ENCODE measurements at regions not wholly inside any gene's neighbourhood (a gene's known extent, or its start where the extent isn't known, plus 50 kb on each side); places are given as distances from the start of the nearest gene placed in this dataset.

GRCh38 chr2:23215016-23215415 is 170.0 kb upstream of the KLHL29 start:
- Mint-ChIP-seq H3K4me1 (no peaks in the 10 kb centered on the region), H3K4me3 (no peak overlapping the region), H3K9me3 (ENCODE audit: low read depth) (no peaks in the 10 kb centered on the region), H3K36me3 (no peaks in the 10 kb centered on the region), H3K27ac (no peak overlapping the region), H3K27me3 (no peaks in the 10 kb centered on the region)
- CTCF ChIA-PET, result no interaction called here
- ATAC-seq (no peak), DNase-seq (no peak)

- H3K9me3 Mint-ChIP-seq (ENCODE audit: low read depth), result no peaks in the 10 kb centered on the region
- H3K36me3 Mint-ChIP-seq, result no peaks in the 10 kb centered on the region
- H3K27ac Mint-ChIP-seq, result no peak overlapping the region
- ATAC-seq (no peak), DNase-seq (no peak)
- H3K4me3 Mint-ChIP-seq, result no peak overlapping the region
- CTCF ChIA-PET, result no interaction called here
- H3K27me3 Mint-ChIP-seq, result no peaks in the 10 kb centered on the region
- no peaks in the 10 kb centered on the region for H3K4me1 Mint-ChIP-seq
Measured at GRCh38 chr2:23219666-23220065, 165.3 kb upstream of the KLHL29 start.

GRCh38 chr2:23220513-23221094 is 164.4 kb upstream of the KLHL29 start:
- Mint-ChIP-seq H3K9me3 (ENCODE audit: low read depth) (no peaks in the 10 kb centered on the region), H3K27ac (no peak overlapping the region), H3K36me3 (no peaks in the 10 kb centered on the region), H3K27me3 (no peaks in the 10 kb centered on the region), H3K4me3 (no peak overlapping the region), H3K4me1 (no peaks in the 10 kb centered on the region)
- CTCF ChIA-PET, result no interaction called here
- DNase-seq (no peak), ATAC-seq (no peak)

GRCh38 chr2:23221236-23221635 is 163.7 kb upstream of the KLHL29 start:
- H3K27me3 Mint-ChIP-seq, result no peaks in the 10 kb centered on the region
- H3K4me3 Mint-ChIP-seq, result no peak overlapping the region
- H3K36me3 Mint-ChIP-seq, result no peaks in the 10 kb centered on the region
- no peaks in the 10 kb centered on the region for H3K9me3 Mint-ChIP-seq (ENCODE audit: low read depth)
- H3K27ac Mint-ChIP-seq, result no peak overlapping the region
- CTCF ChIA-PET, result no interaction called here
- no peaks in the 10 kb centered on the region for H3K4me1 Mint-ChIP-seq
- DNase-seq (no peak), ATAC-seq (no peak)

GRCh38 chr2:23221901-23222300 is 163.1 kb upstream of the KLHL29 start:
- ATAC-seq, result no peak
- Mint-ChIP-seq H3K4me3 (no peak overlapping the region), H3K27me3 (no peaks in the 10 kb centered on the region), H3K9me3 (ENCODE audit: low read depth) (no peaks in the 10 kb centered on the region), H3K4me1 (no peaks in the 10 kb centered on the region), H3K36me3 (no peaks in the 10 kb centered on the region), H3K27ac (no peak overlapping the region)
- no peak for DNase-seq
- CTCF ChIA-PET, result no interaction called here

GRCh38 chr2:23230885-23231284 is 154.1 kb upstream of the KLHL29 start:
- CTCF ChIA-PET, result no interaction called here
- no peak for ATAC-seq
- no peak overlapping the region for H3K4me3 Mint-ChIP-seq
- H3K36me3 Mint-ChIP-seq, result no peaks in the 10 kb centered on the region
- H3K9me3 Mint-ChIP-seq (ENCODE audit: low read depth), result no peaks in the 10 kb centered on the region
- no peaks in the 10 kb centered on the region for H3K4me1 Mint-ChIP-seq
- no peak overlapping the region for H3K27ac Mint-ChIP-seq
- no peaks in the 10 kb centered on the region for H3K27me3 Mint-ChIP-seq
- no peak for DNase-seq

- no peak for ATAC-seq
- Mint-ChIP-seq H3K4me1 (no peaks in the 10 kb centered on the region), H3K27ac (no peak overlapping the region), H3K9me3 (ENCODE audit: low read depth) (no peaks in the 10 kb centered on the region), H3K4me3 (no peak overlapping the region), H3K36me3 (no peaks in the 10 kb centered on the region), H3K27me3 (no peaks in the 10 kb centered on the region)
- no peak for DNase-seq
- CTCF ChIA-PET, result no interaction called here
Measured at GRCh38 chr2:23231865-23232264, 153.1 kb upstream of the KLHL29 start.

- Mint-ChIP-seq H3K4me1 (no peaks in the 10 kb centered on the region), H3K9me3 (ENCODE audit: low read depth) (no peaks in the 10 kb centered on the region), H3K27me3 (no peaks in the 10 kb centered on the region), H3K4me3 (no peak overlapping the region), H3K27ac (no peak overlapping the region), H3K36me3 (no peaks in the 10 kb centered on the region)
- ATAC-seq (no peak), DNase-seq (no peak)
- CTCF ChIA-PET, result no interaction called here
Measured at GRCh38 chr2:23235292-23235691, 149.7 kb upstream of the KLHL29 start.

GRCh38 chr2:23235736-23236135 is 149.2 kb upstream of the KLHL29 start:
- Mint-ChIP-seq H3K4me1 (no peaks in the 10 kb centered on the region), H3K4me3 (no peak overlapping the region), H3K27me3 (no peaks in the 10 kb centered on the region), H3K36me3 (no peaks in the 10 kb centered on the region), H3K9me3 (ENCODE audit: low read depth) (no peaks in the 10 kb centered on the region), H3K27ac (no peak overlapping the region)
- no peak for DNase-seq
- ATAC-seq, result no peak
- CTCF ChIA-PET, result no interaction called here

- Mint-ChIP-seq H3K27ac (no peak overlapping the region), H3K4me1 (no peaks in the 10 kb centered on the region), H3K27me3 (no peaks in the 10 kb centered on the region), H3K36me3 (no peaks in the 10 kb centered on the region), H3K9me3 (ENCODE audit: low read depth) (no peaks in the 10 kb centered on the region), H3K4me3 (no peak overlapping the region)
- DNase-seq, result no peak
- ATAC-seq, result no peak
- CTCF ChIA-PET, result no interaction called here
Measured at GRCh38 chr2:23237147-23237546, 147.8 kb upstream of the KLHL29 start.

GRCh38 chr2:23238011-23238657 is 146.8 kb upstream of the KLHL29 start:
- Mint-ChIP-seq H3K4me1 (no peaks in the 10 kb centered on the region), H3K36me3 (no peaks in the 10 kb centered on the region), H3K27ac (no peak overlapping the region), H3K4me3 (no peak overlapping the region), H3K9me3 (ENCODE audit: low read depth) (no peaks in the 10 kb centered on the region), H3K27me3 (no peaks in the 10 kb centered on the region)
- CTCF ChIA-PET, result no interaction called here
- no peak for ATAC-seq
- no peak for DNase-seq

- no peaks in the 10 kb centered on the region for H3K4me1 Mint-ChIP-seq
- H3K27ac Mint-ChIP-seq, result no peak overlapping the region
- DNase-seq, result no peak
- no peak overlapping the region for H3K4me3 Mint-ChIP-seq
- ATAC-seq, result no peak
- H3K27me3 Mint-ChIP-seq, result no peaks in the 10 kb centered on the region
- no peaks in the 10 kb centered on the region for H3K9me3 Mint-ChIP-seq (ENCODE audit: low read depth)
- no peaks in the 10 kb centered on the region for H3K36me3 Mint-ChIP-seq
- CTCF ChIA-PET, result no interaction called here
Measured at GRCh38 chr2:23239374-23239773, 145.6 kb upstream of the KLHL29 start.

- ATAC-seq (no peak), DNase-seq (no peak)
- Mint-ChIP-seq H3K4me3 (no peak overlapping the region), H3K27ac (no peak overlapping the region), H3K4me1 (no peaks in the 10 kb centered on the region), H3K27me3 (no peaks in the 10 kb centered on the region), H3K36me3 (no peaks in the 10 kb centered on the region), H3K9me3 (ENCODE audit: low read depth) (no peaks in the 10 kb centered on the region)
- CTCF ChIA-PET, result no interaction called here
Measured at GRCh38 chr2:23241121-23241520, 143.9 kb upstream of the KLHL29 start.

- H3K4me3 Mint-ChIP-seq, result no peak overlapping the region
- no peaks in the 10 kb centered on the region for H3K4me1 Mint-ChIP-seq
- no peaks in the 10 kb centered on the region for H3K27me3 Mint-ChIP-seq
- ATAC-seq, result no peak
- H3K27ac Mint-ChIP-seq, result no peak overlapping the region
- DNase-seq, result no peak
- no peaks in the 10 kb centered on the region for H3K9me3 Mint-ChIP-seq (ENCODE audit: low read depth)
- CTCF ChIA-PET, result no interaction called here
- H3K36me3 Mint-ChIP-seq, result no peaks in the 10 kb centered on the region
Measured at GRCh38 chr2:23241611-23242245, 143.3 kb upstream of the KLHL29 start.

Data from activated CD8-positive, alpha-beta memory T cell treated with anti-CD3 and anti-CD28 coated beads, Interleukin-2, amount 10 ng/mL, durations not matched to agents 7 days and 5 days (primary cell).